K562 (cell line): ENCODE measurements at regions not wholly inside any gene's neighbourhood (a gene's known extent, or its start where the extent isn't known, plus 50 kb on each side); places are given as distances from the start of the nearest gene placed in this dataset.

Source experiments
- ATAC-seq: fragments of 200-7000 bp; cut with Tn5 transposase; 3 replicates; pipeline ENCODE4 v1.9.1; 2020; ENCODE audit warnings: moderate library complexity
- BruUV-seq: library from RNA; stranded (reverse); fragments of 400-500 nt; replicated peaks from 2 replicates; lab custom pipeline; 2021; lab: Mats Ljungman, UMichigan
- CTCF ChIA-PET: fragments of 300-600 bp; formaldehyde crosslinking; extraction: SDS; loops from one replicate; lab custom pipeline; 2021; ENCODE audit warnings: low intra/inter-chr PET ratio; lab: Yijun Ruan, JAX
- POLR2A ChIA-PET: fragments of 300-600, 350-650 bp; sonication (Branson Sonifier 250); formaldehyde crosslinking; extraction: SDS; loops from one replicate; lab custom pipeline; 2021; ENCODE audit warnings: antibody characterized with exemption, inconsistent platforms; lab: Yijun Ruan, JAX
- DNase-seq, 4 experiments: peaks; one replicate each; pipeline versions ENCODE4 v3.0.0 to v3.0.0-alpha.2; 2011 to 2018; ENCODE audit warnings: low spot score in 3 of 4, mixed read lengths in 3 of 4; ENCODE audit errors: extremely low read depth in 1 of 4
- FAIRE-seq: peaks from 2 replicates; lab custom pipeline; 2011; peaks lifted over from hg19 to GRCh38; lab: Jason Lieb, UNC
- H2AFZ ChIP-seq: 2 replicates; pipeline ENCODE4 v1.6.0; 2011; ENCODE audit warnings: low read depth, low read length, control low read depth, inconsistent platforms
- H3K27ac ChIP-seq: fragments of 200-600 bp; 3 replicates; pipeline ENCODE4 v1.8.0; 2011; ENCODE audit warnings: low read depth, mild to moderate bottlenecking, control low read depth, inconsistent platforms, low read length, moderate library complexity, mixed read lengths; ENCODE audit errors: extremely low read depth
- H3K27me3 ChIP-seq, 2 experiments: fragments of 300-600 bp in 1 of 2; 2 replicates in 1 of 2; 3 replicates in 1 of 2; pipeline versions ENCODE4 v1.6.0 to v1.8.0; 2011; ENCODE audit warnings: inconsistent platforms in 2 of 2, low read length in 2 of 2, mild to moderate bottlenecking in 1 of 2, mixed read lengths in 1 of 2, moderate library complexity in 1 of 2; ENCODE audit not compliant: control insufficient read depth in 2 of 2, insufficient read depth in 2 of 2
- H3K36me3 ChIP-seq: fragments of 300-600 bp; 3 replicates; pipeline ENCODE4 v1.8.0; 2011; ENCODE audit warnings: mild to moderate bottlenecking, low read length, inconsistent platforms; ENCODE audit not compliant: control insufficient read depth, insufficient read depth
- H3K4me1 ChIP-seq, 2 experiments: fragments of 200-600 bp in 1 of 2; replicated peaks in 1 of 2; 2 replicates in 1 of 2; 3 replicates in 1 of 2; pipeline versions ENCODE4 v1.5.1 to v1.8.0; 2011; ENCODE audit warnings: inconsistent platforms in 2 of 2, low read length in 2 of 2, mild to moderate bottlenecking in 1 of 2, mixed read lengths in 1 of 2, moderate library complexity in 1 of 2; ENCODE audit not compliant: control insufficient read depth in 2 of 2, insufficient read depth in 2 of 2
- H3K4me2 ChIP-seq: 2 replicates; pipeline ENCODE4 v1.6.1; 2011; ENCODE audit warnings: low read length, control low read depth, inconsistent platforms, mixed read lengths; ENCODE audit not compliant: insufficient read depth
- H3K4me3 ChIP-seq: fragments of 200-600 bp; sonication (generic), shearing (Covaris generic); 2 replicates; pipeline ENCODE4 v1.5.1; 2016; ENCODE audit warnings: control low read depth, inconsistent platforms
- H3K79me2 ChIP-seq: fragments of 200-600 bp; 3 replicates; pipeline ENCODE4 v1.8.0; 2011; ENCODE audit warnings: low read length, inconsistent platforms; ENCODE audit not compliant: control insufficient read depth, insufficient read depth
- H3K9ac ChIP-seq, 2 experiments: 2 replicates each; pipeline versions ENCODE4 v1.6.0 to v1.6.1; 2011; ENCODE audit warnings: low read depth in 2 of 2, low read length in 2 of 2, control low read depth in 1 of 2, inconsistent platforms in 1 of 2, mild to moderate bottlenecking in 1 of 2, mixed read lengths in 1 of 2; ENCODE audit not compliant: insufficient read depth in 1 of 2
- H3K9me1 ChIP-seq: one replicate; pipeline ENCODE4 v1.6.0; 2011; ENCODE audit warnings: inconsistent platforms, mild to moderate bottlenecking, low read length, moderate library complexity; ENCODE audit not compliant: control insufficient read depth, insufficient read depth
- H3K9me3 ChIP-seq: replicated peaks from 2 replicates; pipeline ENCODE4 v1.5.1; 2011; ENCODE audit warnings: low read depth, low read length, inconsistent platforms; ENCODE audit not compliant: control insufficient read depth, insufficient read depth
- H4K20me1 ChIP-seq: replicated peaks from 2 replicates; pipeline ENCODE4 v1.6.1; 2011; ENCODE audit warnings: low read length, inconsistent platforms, mixed read lengths; ENCODE audit not compliant: control insufficient read depth, insufficient read depth
- CEBPB ChIP-seq: fragments of 450-650 bp; IDR thresholded peaks from 2 replicates; pipeline ENCODE4 v1.6.1; 2016; ENCODE audit warnings: missing genetic modification characterization, missing compliant biosample characterization
- CEBPG ChIP-seq, 3 experiments: fragments of 200-800 bp in 1 of 3; sonication (Bioruptor generic) in 1 of 3; sonication (generic) in 1 of 3; formaldehyde crosslinking in 1 of 3; IDR thresholded peaks in 2 of 3; conservative IDR thresholded peaks in 1 of 3; 2 replicates each; pipeline versions ENCODE4 v1.6.1 to v1.8.0; 2016 to 2022; ENCODE audit warnings: missing compliant biosample characterization in 2 of 3, missing genetic modification characterization in 2 of 3, mild to moderate bottlenecking in 1 of 3, missing genetic modification reagents in 1 of 3
- FOXA1 ChIP-seq: fragments of 450-650 bp; IDR thresholded peaks from 2 replicates; pipeline ENCODE4 v1.6.1; 2016; ENCODE audit warnings: mild to moderate bottlenecking, borderline replicate concordance
- TCF15 ChIP-seq: fragments of 250-450 bp; sonication (Bioruptor Pico); IDR thresholded peaks from 2 replicates; pipeline ENCODE4 v1.8.0; 2022; ENCODE audit warnings: moderate library complexity, mild to moderate bottlenecking, inconsistent platforms
- TCF3 ChIP-seq: sonication (generic); formaldehyde crosslinking; IDR thresholded peaks from 2 replicates; pipeline ENCODE4 v1.4.0; 2020; ENCODE audit warnings: mild to moderate bottlenecking, missing genetic modification reagents
- ZNF592 ChIP-seq: fragments of 450-650 bp; IDR thresholded peaks from 2 replicates; pipeline ENCODE4 v1.6.1; 2017; ENCODE audit warnings: antibody characterized with exemption, mild to moderate bottlenecking
- WGBS: fragments of 100-300 bp; shearing (Covaris generic); methylation state at CpG from one replicate; pipeline ENCODE4 v1.1.6; 2016; ENCODE audit warnings: low coverage, mixed read lengths; ENCODE audit not compliant: insufficient coverage; ENCODE audit errors: missing lambda C conversion rate; 5-methylcytosine and 5-hydroxymethylcytosine counted together
- in situ Hi-C: fragments of 300-500 bp; cut with MboI; formaldehyde crosslinking; loops from 4 replicates; pipeline ENCODE4 v1.15.0; 2018; ENCODE audit warnings: inconsistent platforms, mixed read lengths
- intact Hi-C: fragments of 100-400 bp; cut with micrococcal nuclease; formaldehyde crosslinking; loops from 2 replicates; pipeline ENCODE4 v1.14.2; 2022
- TF ChIP-seq, protein P1 (sequence below): sonication (generic); IDR thresholded peaks from 2 replicates; pipeline ENCODE4 v1.6.1; 2016

DNA sequence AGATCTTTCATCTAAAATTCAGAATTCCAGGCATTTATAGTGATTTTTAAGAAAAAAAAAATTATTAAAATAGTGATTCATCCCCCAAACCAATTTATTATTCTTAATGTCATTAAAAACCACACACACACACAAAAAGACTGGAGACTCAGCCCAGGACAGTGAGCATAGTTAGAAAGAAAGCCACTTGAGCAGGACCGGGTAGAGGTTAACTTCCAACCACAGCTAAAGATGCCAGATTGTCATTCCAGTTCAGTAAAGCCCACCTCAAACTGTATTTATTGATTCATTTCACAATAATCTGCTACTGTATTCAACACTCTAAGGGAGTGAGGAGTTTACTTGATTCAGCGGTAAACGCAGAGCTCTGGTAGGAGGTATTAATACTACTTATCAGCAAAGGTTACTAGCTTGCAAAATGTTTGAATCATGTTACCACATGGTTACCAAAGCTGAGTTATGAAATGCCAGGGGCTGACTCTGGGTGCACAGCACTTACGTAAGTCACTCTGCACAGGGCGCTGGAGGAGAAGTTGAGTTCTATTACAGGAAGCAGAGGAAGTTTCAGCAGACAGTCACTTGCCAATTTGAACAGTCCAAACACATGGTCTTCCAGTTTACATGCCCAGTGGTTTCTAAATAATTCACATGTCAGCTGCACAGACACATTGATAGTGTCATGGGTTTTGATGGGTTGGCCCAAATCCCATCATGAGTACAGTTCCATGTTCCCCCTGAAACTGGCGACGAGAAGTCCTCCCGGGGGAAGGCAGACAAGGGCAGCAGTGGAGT is 64.6 kb downstream of the KLF6 start:
- no peak overlapping the region for H3K4me2 ChIP-seq
- POLR2A ChIA-PET = no interaction called here

More for the DNA sequence above, 64.6 kb downstream of the KLF6 start:
- Histone ChIP-seq H3K9me3 (no peaks in the 10 kb centered on the region), H2AFZ (peak overlapping the region; percentile 23), H3K9ac (no peak overlapping the region), H3K27me3 (peaks cover 4 to 40% of the 10 kb centered on the region in 2 experiments; a peak in 3 of 5 replicates), H3K9me1 (no peaks in the 10 kb centered on the region), H4K20me1 (no peaks in the 10 kb centered on the region), H3K27ac (no peak overlapping the region), H3K4me1 (peaks cover 0 to 3% of the 10 kb centered on the region in 2 experiments; a peak in 1 of 5 replicates), H3K36me3 (no peaks in the 10 kb centered on the region), H3K4me3 (no peak overlapping the region), H3K79me2 (no peaks in the 10 kb centered on the region)
- intact Hi-C loops = no loop called here
- DNase-seq (no peak), ATAC-seq (no peak), FAIRE-seq (no peak)
- WGBS = 42% methylated on average over 8 of the region's 8 CpGs
- CTCF ChIA-PET = no interaction called here
- in situ Hi-C loops = no loop called here
- no TSS peak for BruUV-seq
- TF ChIP-seq TCF15 (CRISPR knock-in tag) = no peak
- TF ChIP-seq TCF3 = no peak
- TF ChIP-seq, protein P1, sequence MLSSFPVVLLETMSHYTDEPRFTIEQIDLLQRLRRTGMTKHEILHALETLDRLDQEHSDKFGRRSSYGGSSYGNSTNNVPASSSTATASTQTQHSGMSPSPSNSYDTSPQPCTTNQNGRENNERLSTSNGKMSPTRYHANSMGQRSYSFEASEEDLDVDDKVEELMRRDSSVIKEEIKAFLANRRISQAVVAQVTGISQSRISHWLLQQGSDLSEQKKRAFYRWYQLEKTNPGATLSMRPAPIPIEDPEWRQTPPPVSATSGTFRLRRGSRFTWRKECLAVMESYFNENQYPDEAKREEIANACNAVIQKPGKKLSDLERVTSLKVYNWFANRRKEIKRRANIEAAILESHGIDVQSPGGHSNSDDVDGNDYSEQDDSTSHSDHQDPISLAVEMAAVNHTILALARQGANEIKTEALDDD = peak; percentile 78
- no peak for TF ChIP-seq ZNF592
- TF ChIP-seq FOXA1 = no peak
- no peak for TF ChIP-seq CEBPG (CRISPR knock-in tag; IDR thresholded peaks at IDR 0.05)
- peak in 1 of 2 experiments; percentile 47; a peak in 1 of 4 replicates for TF ChIP-seq CEBPG (tag; conservative IDR thresholded peaks at IDR 0.05 in 1 of 2, IDR thresholded peaks at IDR 0.05 in 1 of 2)
- TF ChIP-seq CEBPB (tag) = peak; percentile 80
